HepG2 (cell line): ENCODE measurements at regions not wholly inside any gene's neighbourhood (a gene's known extent, or its start where the extent isn't known, plus 50 kb on each side); places are given as distances from the start of the nearest gene placed in this dataset.

Source experiments
- ATAC-seq: fragments of 200-7000 bp; cut with Tn5 transposase; 3 replicates; pipeline ENCODE4 v1.9.1; 2020; ENCODE audit warnings: mild to moderate bottlenecking, moderate library complexity
- BruUV-seq: library from RNA; stranded (reverse); fragments of 400-500 nt; replicated peaks from 2 replicates; lab custom pipeline; 2021; lab: Mats Ljungman, UMichigan
- CTCF ChIA-PET: fragments of 300-600 bp; formaldehyde crosslinking; extraction: SDS; loops from one replicate; lab custom pipeline; 2021; ENCODE audit warnings: low total read pairs, inconsistent platforms, low intra/inter-chr PET ratio; lab: Yijun Ruan, JAX
- POLR2A ChIA-PET: fragments of 350-600 bp; sonication (Branson Sonifier 250); formaldehyde crosslinking; loops from one replicate; lab custom pipeline; 2020; ENCODE audit warnings: antibody characterized with exemption, inconsistent platforms; lab: Yijun Ruan, JAX
- DNase-seq: peaks from one replicate; pipeline ENCODE4 v3.0.0-alpha.2; 2015; ENCODE audit warnings: low spot score
- FAIRE-seq: peaks from 3 replicates; lab custom pipeline; 2011; peaks lifted over from hg19 to GRCh38; lab: Jason Lieb, UNC
- H2AFZ ChIP-seq: one replicate; pipeline ENCODE4 v1.6.1; 2011; ENCODE audit warnings: low read length, inconsistent platforms
- H3K27ac ChIP-seq: fragments of 300-600 bp; 3 replicates; pipeline ENCODE4 v1.8.0; 2011; ENCODE audit warnings: mixed run types, mild to moderate bottlenecking, mixed read lengths, low read length, inconsistent platforms; ENCODE audit not compliant: insufficient read depth; ENCODE audit errors: extremely low read length
- H3K27me3 ChIP-seq, 2 experiments: fragments of 200-600 bp in 1 of 2; 2 replicates in 1 of 2; 3 replicates in 1 of 2; pipeline versions ENCODE4 v1.6.0 to v1.8.0; 2011; ENCODE audit warnings: low read length in 2 of 2, mild to moderate bottlenecking in 2 of 2, moderate library complexity in 2 of 2, inconsistent platforms in 1 of 2; ENCODE audit not compliant: insufficient read depth in 2 of 2, control insufficient read depth in 1 of 2
- H3K36me3 ChIP-seq, 2 experiments: fragments of 200-600 bp in 1 of 2; replicated peaks in 1 of 2; 2 replicates in 1 of 2; 3 replicates in 1 of 2; pipeline versions ENCODE4 v1.5.1 to v1.8.0; 2011; ENCODE audit warnings: low read length in 2 of 2, inconsistent platforms in 1 of 2; ENCODE audit not compliant: insufficient read depth in 2 of 2, control insufficient read depth in 1 of 2
- H3K4me1 ChIP-seq: 2 replicates; pipeline ENCODE4 v1.5.1; 2012; ENCODE audit warnings: low read length, inconsistent platforms; ENCODE audit not compliant: insufficient read depth
- H3K4me2 ChIP-seq: 2 replicates; pipeline ENCODE4 v1.6.0; 2011; ENCODE audit warnings: low read depth, low read length, inconsistent platforms
- H3K4me3 ChIP-seq, 3 experiments: fragments of 200-600 bp in 1 of 3; sonication (generic), shearing (Covaris generic) in 1 of 3; replicated peaks in 1 of 3; 2 replicates each; pipeline ENCODE4 v1.5.1; 2011 to 2016; ENCODE audit warnings: low read length in 3 of 3, inconsistent platforms in 2 of 3, low read depth in 2 of 3, mild to moderate bottlenecking in 2 of 3, control low read depth in 1 of 3, mixed read lengths in 1 of 3; ENCODE audit not compliant: insufficient read depth in 1 of 3
- H3K79me2 ChIP-seq: one replicate; pipeline ENCODE4 v1.6.1; 2011; ENCODE audit warnings: low read length, inconsistent platforms; ENCODE audit not compliant: insufficient read depth
- H3K9ac ChIP-seq: 2 replicates; pipeline ENCODE4 v1.6.0; 2011; ENCODE audit warnings: mild to moderate bottlenecking, low read depth, low read length, inconsistent platforms; ENCODE audit not compliant: insufficient read depth
- H3K9me3 ChIP-seq: 2 replicates; pipeline ENCODE4 v1.5.1; 2012; ENCODE audit warnings: mild to moderate bottlenecking, low read length
- H4K20me1 ChIP-seq: 2 replicates; pipeline ENCODE4 v1.6.0; 2011; ENCODE audit warnings: inconsistent platforms, mild to moderate bottlenecking, low read length, moderate library complexity; ENCODE audit not compliant: insufficient read depth
- ARNT2 ChIP-seq: sonication (generic); formaldehyde crosslinking; IDR thresholded peaks from 2 replicates; pipeline ENCODE4 v1.8.0; 2022; ENCODE audit warnings: mild to moderate bottlenecking, low read depth, missing genetic modification reagents, moderate library complexity
- CEBPB ChIP-seq: IDR thresholded peaks from 2 replicates; pipeline ENCODE4 v1.6.1; 2011; ENCODE audit warnings: low read depth, low read length, improper control_type of control experiment, borderline replicate concordance
- CEBPG ChIP-seq: IDR thresholded peaks from 2 replicates; pipeline ENCODE4 v1.6.1; 2016
- KLF13 ChIP-seq: sonication (generic); formaldehyde crosslinking; IDR thresholded peaks from 2 replicates; pipeline ENCODE4 v1.4.0; 2020; ENCODE audit warnings: mild to moderate bottlenecking, missing genetic modification reagents
- MAFG ChIP-seq: sonication (generic); formaldehyde crosslinking; IDR thresholded peaks from 2 replicates; pipeline ENCODE4 v1.5.1; 2020; ENCODE audit warnings: mild to moderate bottlenecking, missing genetic modification reagents
- MTA3 ChIP-seq: sonication (generic); formaldehyde crosslinking; IDR thresholded peaks from 2 replicates; pipeline ENCODE4 v1.4.0; 2020; ENCODE audit warnings: missing genetic modification reagents
- NFRKB ChIP-seq: fragments of 450-650 bp; IDR thresholded peaks from 2 replicates; pipeline ENCODE4 v1.6.1; 2017
- RNF2 ChIP-seq: fragments of 450-650 bp; conservative IDR thresholded peaks from 2 replicates; pipeline ENCODE4 v1.6.1; 2016; ENCODE audit warnings: low read depth
- SPEN ChIP-seq: sonication (generic); formaldehyde crosslinking; IDR thresholded peaks from 2 replicates; pipeline ENCODE4 v1.5.1; 2020; ENCODE audit warnings: low read depth, mild to moderate bottlenecking, missing genetic modification reagents
- TOPORS ChIP-seq: sonication (generic); formaldehyde crosslinking; IDR thresholded peaks from 2 replicates; pipeline ENCODE4 v1.8.0; 2023; ENCODE audit warnings: mild to moderate bottlenecking, missing genetic modification reagents
- ZBTB8A ChIP-seq: sonication (generic); formaldehyde crosslinking; IDR thresholded peaks from 2 replicates; pipeline ENCODE4 v1.4.0; 2020; ENCODE audit warnings: mild to moderate bottlenecking, low read depth, missing genetic modification reagents, borderline replicate concordance
- ZNF24 ChIP-seq: fragments of 450-650 bp; IDR thresholded peaks from 2 replicates; pipeline ENCODE4 v1.6.1; 2017; ENCODE audit warnings: antibody characterized with exemption, mild to moderate bottlenecking
- ZNF75D ChIP-seq: sonication (generic); formaldehyde crosslinking; IDR thresholded peaks from 2 replicates; pipeline ENCODE4 v1.8.1; 2023; ENCODE audit warnings: missing genetic modification reagents, mild to moderate bottlenecking, borderline replicate concordance
- WGBS: methylation state at CpG from one replicate; pipeline ENCODE4 v1.1.6; 2017; ENCODE audit warnings: low lambda C conversion rate; 5-methylcytosine and 5-hydroxymethylcytosine counted together
- in situ Hi-C: cut with HindIII; loops from 2 replicates; pipeline ENCODE4 v1.10.0; 2017; ENCODE audit warnings: low pct_unique_long_range_greater_than_20kb; ENCODE audit not compliant: extremely low pct_ligation_motif_present
- intact Hi-C: fragments of 100-400 bp; cut with micrococcal nuclease; formaldehyde crosslinking; loops from one replicate; pipeline ENCODE4 v1.10.0; 2022; ENCODE audit not compliant: unreplicated experiment
- TF ChIP-seq, protein P1 (sequence below): sonication (generic); formaldehyde crosslinking; IDR thresholded peaks from 2 replicates; pipeline ENCODE4 v1.4.0; 2020; ENCODE audit warnings: missing genetic modification reagents

DNA sequence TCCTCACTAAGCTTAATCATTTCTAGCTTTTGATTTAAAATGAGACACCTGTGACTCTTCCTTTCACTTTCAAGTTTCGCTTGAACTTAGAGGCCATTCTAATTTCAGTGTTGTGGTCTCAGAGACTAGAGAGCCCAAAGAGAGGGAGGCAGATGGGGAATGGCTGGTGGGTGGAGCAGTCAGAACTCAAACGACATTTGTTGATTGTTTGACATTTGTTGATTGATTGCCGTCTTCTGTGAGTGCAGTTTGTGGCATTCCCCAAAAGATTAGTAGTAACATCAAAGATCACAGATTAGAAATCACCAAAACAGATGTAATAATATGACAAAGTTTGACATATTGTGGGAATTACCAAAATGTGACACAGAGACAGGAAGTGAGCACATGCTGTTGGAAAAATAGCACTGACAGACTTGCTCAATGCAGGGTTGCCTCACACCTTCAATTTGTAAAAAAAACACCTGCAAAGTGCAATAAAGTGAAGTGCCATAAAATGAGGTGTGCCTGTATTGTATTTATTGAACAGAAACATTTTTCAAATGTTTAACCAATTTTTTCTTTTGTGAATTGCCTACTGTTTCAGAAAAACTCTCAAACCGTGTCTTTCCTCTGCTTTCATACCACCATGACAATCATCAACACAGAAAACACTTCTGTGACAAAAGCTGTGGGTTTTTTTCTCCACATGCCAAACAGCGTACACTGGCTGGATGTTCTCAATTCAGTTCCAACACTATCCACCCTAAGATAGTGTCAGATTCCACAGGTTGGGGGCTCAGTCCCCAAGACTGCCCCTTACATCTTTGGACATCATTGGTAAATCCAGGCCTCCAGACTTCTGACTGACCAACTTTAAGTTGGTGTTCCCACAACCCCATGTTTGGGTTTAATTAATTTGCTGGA is 376.3 kb upstream of the RGS6 start:
- Histone ChIP-seq H3K4me2 (no peak overlapping the region), H3K79me2 (no peaks in the 10 kb centered on the region), H3K4me1 (peaks cover 47% of the 10 kb centered on the region), H3K27me3 (no peaks in the 10 kb centered on the region), H4K20me1 (peaks cover 3% of the 10 kb centered on the region; the same call in 1 of the 2 replicates), H3K9me3 (no peaks in the 10 kb centered on the region), H3K9ac (no peak overlapping the region), H3K4me3 (no peak overlapping the region), H2AFZ (no peak overlapping the region), H3K36me3 (no peaks in the 10 kb centered on the region), H3K27ac (no peak overlapping the region)
- ATAC-seq = no peak
- FAIRE-seq = no peak
- WGBS = 74% methylated on average over 5 of the region's 5 CpGs
- POLR2A ChIA-PET = no interaction called here
- TF ChIP-seq MTA3 (CRISPR knock-in tag) = no peak
- TF ChIP-seq MAFG = no peak
- TF ChIP-seq CEBPG (CRISPR knock-in tag) = peak; percentile 31; the same call in 1 of the 2 replicates
- TF ChIP-seq RNF2 = no peak
- TF ChIP-seq CEBPB = 0 out of 2 replicates have a peak, but pooled peaks have one; percentile 30
- TF ChIP-seq NFRKB = no peak
- TF ChIP-seq ZNF24 = no peak
- TF ChIP-seq, protein P1, sequence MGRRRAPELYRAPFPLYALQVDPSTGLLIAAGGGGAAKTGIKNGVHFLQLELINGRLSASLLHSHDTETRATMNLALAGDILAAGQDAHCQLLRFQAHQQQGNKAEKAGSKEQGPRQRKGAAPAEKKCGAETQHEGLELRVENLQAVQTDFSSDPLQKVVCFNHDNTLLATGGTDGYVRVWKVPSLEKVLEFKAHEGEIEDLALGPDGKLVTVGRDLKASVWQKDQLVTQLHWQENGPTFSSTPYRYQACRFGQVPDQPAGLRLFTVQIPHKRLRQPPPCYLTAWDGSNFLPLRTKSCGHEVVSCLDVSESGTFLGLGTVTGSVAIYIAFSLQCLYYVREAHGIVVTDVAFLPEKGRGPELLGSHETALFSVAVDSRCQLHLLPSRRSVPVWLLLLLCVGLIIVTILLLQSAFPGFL (CRISPR knock-in tag) = no peak
- TF ChIP-seq KLF13 (CRISPR knock-in tag) = no peak
- no peak for TF ChIP-seq ZNF75D (CRISPR knock-in tag)
- TF ChIP-seq ZBTB8A = no peak
- TF ChIP-seq ARNT2 (CRISPR knock-in tag) = no peak
- TF ChIP-seq TOPORS (CRISPR knock-in tag) = no peak
- no peak for TF ChIP-seq SPEN (CRISPR knock-in tag)
- BruUV-seq = no TSS peak
- peak; percentile 4 for DNase-seq
- in situ Hi-C loops = no loop called here
- intact Hi-C loops = no loop called here
- CTCF ChIA-PET = no interaction called here
